ENCODE measurements at regions not wholly inside any gene's neighbourhood (a gene's known extent, or its start where the extent isn't known, plus 50 kb on each side); places are given as distances from the start of the nearest gene placed in this dataset.

DNA sequence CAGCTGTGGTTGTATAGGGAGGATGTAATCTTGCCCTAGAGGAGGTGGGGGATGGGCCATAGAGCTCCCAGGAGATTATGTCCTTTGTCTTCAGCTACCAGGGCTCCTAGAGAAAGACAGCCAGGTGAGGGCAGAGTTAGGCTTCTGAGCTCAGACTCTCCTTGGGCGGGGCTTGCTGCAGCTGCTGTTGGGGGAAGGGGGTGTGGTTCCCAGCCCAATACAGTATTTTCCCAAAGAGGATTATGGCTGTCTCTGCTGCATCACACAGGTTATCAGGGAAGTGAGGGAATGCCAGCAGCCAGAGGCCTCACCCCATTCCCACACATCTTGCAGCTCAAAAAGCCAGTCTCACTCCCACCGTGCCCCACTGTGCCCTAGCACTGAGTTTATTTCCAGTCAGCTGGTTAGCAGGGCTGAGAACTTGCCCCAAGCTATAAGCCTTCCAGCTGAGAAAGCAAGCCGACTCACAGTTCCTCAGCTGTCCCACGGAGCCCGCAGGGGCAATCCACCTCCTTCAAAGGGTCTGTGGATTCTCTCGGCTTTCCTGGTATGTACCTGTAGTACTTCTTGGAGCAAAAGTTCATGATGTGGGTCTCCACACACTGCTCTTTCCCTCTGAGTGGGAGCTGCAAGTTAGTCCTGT, 217.3 kb upstream of the CPNE8 start:
- Histone ChIP-seq H3K36me3 (replicated peaks in 1 of 2; ENCODE audit: control extremely low read depth in 1 of 2, control insufficient read depth in 1 of 2, extremely low read depth in 1 of 2, insufficient read depth in 2 of 2, low read length in 1 of 2) (no peaks in the 10 kb centered on the region), H3K4me1 (ENCODE audit: control insufficient read depth in 2 of 2, insufficient read depth in 2 of 2, low read length in 2 of 2) (no peaks in the 10 kb centered on the region), H3K4me2 (replicated peaks; ENCODE audit: low read depth, low read length, poor library complexity, severe bottlenecking) (no peak overlapping the region), H3K9me3 (ENCODE audit: control extremely low read depth in 1 of 3, control insufficient read depth in 2 of 3, insufficient read depth in 1 of 3, low read length in 2 of 3) (peaks cover 0 to 9% (median 0%) of the 10 kb centered on the region in 3 donors), H3K79me2 (ENCODE audit: control insufficient read depth, insufficient read depth, low read length) (no peaks in the 10 kb centered on the region), H3K27me3 (replicated peaks in 1 of 4; ENCODE audit: control extremely low read depth in 1 of 4, control insufficient read depth in 3 of 4, insufficient read depth in 4 of 4, low read length in 3 of 4) (no peaks in the 10 kb centered on the region), H3K4me3 (ENCODE audit: control extremely low read depth in 1 of 5, extremely low read depth in 1 of 5, insufficient read depth in 1 of 5, low read depth in 2 of 5, low read length in 4 of 5) (no peak overlapping the region), H3K9ac (ENCODE audit: low read length) (no peak overlapping the region), H3K27ac (ENCODE audit: low read length in 2 of 2) (no peak overlapping the region), H2AFZ (ENCODE audit: insufficient read depth, low read depth, low read length, poor library complexity, severe bottlenecking) (no peak overlapping the region), H4K20me1 (ENCODE audit: control insufficient read depth, insufficient read depth, low read length, poor library complexity, severe bottlenecking) (no peaks in the 10 kb centered on the region)
- DNase-seq (no peak), ATAC-seq (ENCODE audit: low read depth) (no peak)
- no peaks in the 10 kb centered on the region for H3K27me3 Mint-ChIP-seq
- peaks cover 6% of the 10 kb centered on the region for H3K9me3 Mint-ChIP-seq (ENCODE audit: insufficient read depth)
- no peak overlapping the region for H3K27ac Mint-ChIP-seq
- CTCF ChIA-PET, result no interaction called here
- H3K4me1 Mint-ChIP-seq, result no peaks in the 10 kb centered on the region
- WGBS (ENCODE audit: insufficient coverage), result 88% methylated on average over 6 of the region's 6 CpGs
- no peak for TF ChIP-seq CTCF (IDR thresholded peaks at IDR 0.05)
- TF ChIP-seq EZH2 (IDR thresholded peaks at IDR 0.05; ENCODE audit: borderline replicate concordance, insufficient read depth, low read depth, low read length, poor library complexity, severe bottlenecking), result no peak
- no peak overlapping the region for H3K4me3 Mint-ChIP-seq
- POLR2A ChIA-PET, result no interaction called here
- intact Hi-C loops (cut with micrococcal nuclease), result no loop called here

DNA sequence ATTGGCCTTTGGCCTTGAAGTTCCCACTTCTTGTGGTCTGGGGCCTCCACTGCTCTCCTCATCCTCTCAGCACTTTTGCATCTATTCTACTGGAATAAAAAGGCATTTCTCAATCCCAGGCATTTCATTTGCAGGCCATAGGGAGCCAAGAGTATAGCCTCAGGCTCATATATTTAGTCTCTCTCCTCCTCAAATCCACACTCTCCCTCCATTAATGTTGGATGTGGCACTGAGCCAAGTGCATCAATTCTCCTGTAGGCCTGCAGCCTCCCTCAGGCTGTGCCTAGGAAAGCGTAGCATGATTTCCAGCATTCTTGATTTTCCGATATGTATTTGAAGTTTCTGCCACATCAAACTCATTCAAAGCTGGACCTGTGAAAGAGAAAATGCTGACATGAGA, 211.5 kb upstream of the CPNE8 start:
- ATAC-seq (ENCODE audit: low read depth) (no peak), DNase-seq (no peak)
- H3K27ac Mint-ChIP-seq, result no peak overlapping the region
- 100% methylated on average over 2 of the region's 2 CpGs for WGBS (ENCODE audit: insufficient coverage)
- TF ChIP-seq EZH2 (IDR thresholded peaks at IDR 0.05; ENCODE audit: borderline replicate concordance, insufficient read depth, low read depth, low read length, poor library complexity, severe bottlenecking), result no peak
- Histone ChIP-seq H3K27ac (ENCODE audit: low read length in 2 of 2) (no peak overlapping the region), H3K9me3 (ENCODE audit: control extremely low read depth in 1 of 3, control insufficient read depth in 2 of 3, insufficient read depth in 1 of 3, low read length in 2 of 3) (peaks cover 0 to 7% (median 0%) of the 10 kb centered on the region in 3 donors), H3K27me3 (replicated peaks in 1 of 4; ENCODE audit: control extremely low read depth in 1 of 4, control insufficient read depth in 3 of 4, insufficient read depth in 4 of 4, low read length in 3 of 4) (no peaks in the 10 kb centered on the region), H3K36me3 (replicated peaks in 1 of 2; ENCODE audit: control extremely low read depth in 1 of 2, control insufficient read depth in 1 of 2, extremely low read depth in 1 of 2, insufficient read depth in 2 of 2, low read length in 1 of 2) (no peaks in the 10 kb centered on the region), H3K4me1 (ENCODE audit: control insufficient read depth in 2 of 2, insufficient read depth in 2 of 2, low read length in 2 of 2) (no peaks in the 10 kb centered on the region), H2AFZ (ENCODE audit: insufficient read depth, low read depth, low read length, poor library complexity, severe bottlenecking) (no peak overlapping the region), H4K20me1 (ENCODE audit: control insufficient read depth, insufficient read depth, low read length, poor library complexity, severe bottlenecking) (no peaks in the 10 kb centered on the region), H3K9ac (ENCODE audit: low read length) (no peak overlapping the region), H3K79me2 (ENCODE audit: control insufficient read depth, insufficient read depth, low read length) (no peaks in the 10 kb centered on the region), H3K4me2 (replicated peaks; ENCODE audit: low read depth, low read length, poor library complexity, severe bottlenecking) (no peak overlapping the region), H3K4me3 (ENCODE audit: control extremely low read depth in 1 of 5, extremely low read depth in 1 of 5, insufficient read depth in 1 of 5, low read depth in 2 of 5, low read length in 4 of 5) (no peak overlapping the region)
- ChIA-PET POLR2A (no interaction called here), CTCF (no interaction called here)
- intact Hi-C loops (cut with micrococcal nuclease), result no loop called here
- H3K4me3 Mint-ChIP-seq, result no peak overlapping the region
- H3K9me3 Mint-ChIP-seq (ENCODE audit: insufficient read depth), result peaks cover 3% of the 10 kb centered on the region
- no peaks in the 10 kb centered on the region for H3K27me3 Mint-ChIP-seq
- H3K4me1 Mint-ChIP-seq, result no peaks in the 10 kb centered on the region
